ENCODE measurements at regions not wholly inside any gene's neighbourhood (a gene's known extent, or its start where the extent isn't known, plus 50 kb on each side); places are given as distances from the start of the nearest gene placed in this dataset.

DNA sequence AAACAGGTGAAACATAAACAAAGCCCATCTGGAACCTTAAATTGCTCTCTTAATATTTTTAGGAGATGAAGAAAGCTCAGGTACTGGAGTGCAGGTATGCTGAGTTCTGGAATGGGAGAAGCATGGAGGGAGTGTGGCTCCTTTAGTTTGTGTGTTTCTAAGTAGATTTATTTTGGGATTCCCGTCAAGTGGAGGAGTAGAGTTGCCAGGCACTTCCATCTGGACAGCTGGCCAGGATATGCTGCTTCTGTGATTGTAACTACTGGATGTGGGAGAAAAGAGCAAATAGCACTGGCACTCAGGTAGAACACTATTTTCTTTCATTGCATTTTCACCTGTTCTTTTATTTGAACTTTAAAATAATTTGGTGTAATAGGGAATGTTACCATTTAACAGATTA, 182.3 kb upstream of the MAST4 start:
- no peak for TF ChIP-seq CTCF (conservative IDR thresholded peaks at IDR 0.05)
- H3K27ac ChIP-seq, result no peak overlapping the region

DNA sequence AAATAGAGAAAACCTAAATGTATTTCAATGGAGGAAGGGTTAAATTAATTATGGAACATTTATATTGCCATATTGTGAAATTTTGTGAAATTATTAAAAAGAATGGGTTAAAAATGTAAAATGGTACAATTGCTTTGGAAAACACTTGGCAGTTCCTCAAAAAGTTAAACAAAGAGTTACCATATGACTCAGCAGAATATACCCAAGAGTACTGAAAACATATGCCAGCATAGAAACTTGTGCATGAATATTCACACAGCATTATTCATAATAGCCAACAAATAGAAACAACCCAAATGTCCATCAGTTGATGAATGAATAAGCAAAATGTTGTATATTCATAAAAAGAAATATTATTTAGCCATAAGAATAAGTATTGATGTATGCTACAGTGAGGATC, 181.0 kb upstream of the MAST4 start:
- H3K27ac ChIP-seq, result no peak overlapping the region
- no peak for TF ChIP-seq CTCF (conservative IDR thresholded peaks at IDR 0.05)

GRCh38 chr5:66416698-66417097, 179.5 kb upstream of the MAST4 start:
- no peak for TF ChIP-seq CTCF (conservative IDR thresholded peaks at IDR 0.05)
- H3K27ac ChIP-seq, result no peak overlapping the region

DNA sequence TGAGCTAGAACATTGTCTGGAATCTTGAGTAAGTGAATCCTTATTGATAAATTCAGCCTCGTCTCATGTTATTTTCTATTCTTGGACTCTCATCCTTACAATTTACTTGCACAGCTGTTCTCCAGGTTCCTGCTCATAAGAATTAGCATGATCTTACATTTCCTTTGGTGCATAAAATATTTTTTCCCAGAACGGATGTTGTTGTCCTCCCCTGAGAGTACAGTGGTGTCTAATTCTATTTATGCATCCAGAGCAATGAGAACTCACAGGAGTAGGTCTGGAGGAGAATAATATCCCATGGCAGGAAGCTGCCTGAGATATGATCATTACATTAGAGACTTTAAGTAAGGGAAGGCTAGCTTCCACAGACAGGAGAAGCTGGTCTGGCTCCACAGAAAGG, 178.4 kb upstream of the MAST4 start:
- no peak for TF ChIP-seq CTCF (conservative IDR thresholded peaks at IDR 0.05)
- H3K27ac ChIP-seq, result no peak overlapping the region

DNA sequence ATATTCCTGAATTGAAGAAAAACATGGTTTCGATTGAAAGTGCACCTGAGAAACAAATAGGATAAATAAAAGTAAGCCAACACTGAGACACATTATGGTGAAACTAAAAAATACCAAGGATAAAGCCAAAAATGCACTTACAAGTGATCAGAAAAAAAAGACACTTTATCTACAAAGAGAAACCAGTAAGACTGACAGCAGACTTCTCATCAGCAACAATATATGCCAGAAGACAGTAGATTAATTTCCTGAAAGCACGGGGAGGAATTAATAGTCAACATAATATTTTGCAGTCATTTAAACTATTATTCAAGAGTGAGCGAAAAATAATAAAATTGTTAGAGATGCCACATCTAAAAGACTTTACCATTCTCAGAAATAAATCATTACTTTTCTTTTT, 172.7 kb upstream of the MAST4 start:
- TF ChIP-seq CTCF (conservative IDR thresholded peaks at IDR 0.05), result no peak
- no peak overlapping the region for H3K27ac ChIP-seq

GRCh38 chr5:66425842-66426241, 170.4 kb upstream of the MAST4 start:
- no peak for TF ChIP-seq CTCF (conservative IDR thresholded peaks at IDR 0.05)

GRCh38 chr5:66426259-66427138, 169.7 kb upstream of the MAST4 start:
- H3K27ac ChIP-seq, result no peak overlapping the region
- TF ChIP-seq CTCF (conservative IDR thresholded peaks at IDR 0.05), result no peak

More at GRCh38 chr5:66425842-66426241, 170.4 kb upstream of the MAST4 start:
- H3K27ac ChIP-seq, result no peak overlapping the region

Data from VCaP (cell line).